GM12801 (cell line): ENCODE measurements at regions not wholly inside any gene's neighbourhood (a gene's known extent, or its start where the extent isn't known, plus 50 kb on each side); places are given as distances from the start of the nearest gene placed in this dataset.
A peak's percentile ranks its signal among the peaks of the same experiment; 100 is the strongest.

Experiments used
- CTCF ChIP-seq: IDR thresholded peaks from one replicate; pipeline ENCODE4 v1.5.1; 2011; ENCODE audit warnings: control low read depth; ENCODE audit not compliant: insufficient read length; ENCODE audit errors: extremely low read depth

GRCh38 chr5:107248066-107248695 is 422.6 kb downstream of the EFNA5 start:
- TF ChIP-seq CTCF: peak; percentile 84

GRCh38 chr5:107247427-107247826 is 423.3 kb downstream of the EFNA5 start:
- no peak for TF ChIP-seq CTCF

DNA sequence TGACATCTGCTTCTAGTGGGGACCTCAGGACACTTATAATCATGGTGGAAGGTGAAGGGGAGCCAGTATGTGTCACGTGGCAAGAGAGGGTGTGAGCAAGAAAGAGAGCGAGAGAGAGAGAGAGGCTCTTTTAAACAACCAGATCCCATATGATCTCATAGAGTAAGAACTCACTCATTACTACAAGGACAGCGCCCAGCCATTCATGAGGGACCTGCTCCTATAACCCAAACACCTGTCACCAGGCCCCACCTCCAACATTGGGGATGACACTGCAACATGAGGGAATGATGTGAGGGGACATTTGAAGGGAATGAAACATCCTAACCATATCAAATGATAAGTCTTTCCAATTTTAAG is 427.5 kb downstream of the EFNA5 start:
- TF ChIP-seq CTCF: no peak

DNA sequence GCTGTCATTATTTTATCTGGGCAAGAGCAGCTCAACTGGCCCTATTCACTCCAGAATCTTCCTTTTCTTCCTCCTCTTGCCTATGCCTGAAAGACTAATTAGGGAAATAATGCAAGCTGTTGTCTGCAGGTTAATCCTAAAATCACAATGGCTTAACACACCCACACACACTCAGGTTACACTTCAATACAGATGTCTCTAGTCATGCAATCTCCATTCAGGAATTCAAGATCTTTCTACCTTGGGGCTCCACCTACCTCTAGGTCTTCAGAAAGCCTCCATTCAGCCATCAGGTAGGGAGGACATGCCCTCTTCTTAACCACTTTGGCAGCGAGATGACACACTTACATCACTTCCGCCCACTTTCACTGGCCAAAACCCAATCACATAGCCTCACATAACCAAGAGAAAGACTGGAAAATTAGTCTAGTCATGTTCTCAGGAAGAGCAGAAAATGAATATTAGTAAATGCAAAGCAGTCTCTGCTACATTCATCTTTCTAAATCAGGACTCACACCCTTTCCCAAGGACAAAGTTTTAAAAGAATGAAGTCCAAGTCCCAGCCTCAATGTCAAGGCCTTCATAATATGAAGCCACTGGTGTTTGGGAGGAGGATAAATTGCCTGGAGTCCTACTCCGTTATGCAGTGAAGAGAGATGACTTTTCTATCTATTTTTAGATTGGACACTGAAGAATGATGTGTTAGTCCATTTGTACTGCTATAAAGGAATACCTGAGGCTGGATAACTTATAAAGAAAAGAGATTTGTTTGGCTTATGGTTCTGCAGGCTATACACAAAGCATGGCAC is 428.1 kb downstream of the EFNA5 start:
- no peak for TF ChIP-seq CTCF

DNA sequence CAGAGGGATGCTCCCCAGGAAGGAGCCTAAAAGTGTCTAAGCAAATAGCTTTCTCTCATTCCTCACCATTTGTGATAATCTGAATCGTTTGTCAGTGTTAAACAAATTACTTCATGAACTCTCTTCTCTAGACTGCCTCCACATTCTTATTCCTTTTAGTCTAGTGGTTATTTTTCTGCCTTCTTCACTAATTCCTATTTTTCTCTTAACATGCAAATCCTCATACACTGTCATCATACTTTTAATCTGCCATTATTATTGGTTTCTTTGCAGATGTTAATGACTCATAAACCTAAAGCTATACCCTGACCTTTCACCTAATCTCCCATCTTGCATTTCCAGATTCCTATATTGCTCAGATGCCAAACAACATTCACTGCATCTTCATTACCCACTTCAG is 428.9 kb downstream of the EFNA5 start:
- TF ChIP-seq CTCF: no peak

DNA sequence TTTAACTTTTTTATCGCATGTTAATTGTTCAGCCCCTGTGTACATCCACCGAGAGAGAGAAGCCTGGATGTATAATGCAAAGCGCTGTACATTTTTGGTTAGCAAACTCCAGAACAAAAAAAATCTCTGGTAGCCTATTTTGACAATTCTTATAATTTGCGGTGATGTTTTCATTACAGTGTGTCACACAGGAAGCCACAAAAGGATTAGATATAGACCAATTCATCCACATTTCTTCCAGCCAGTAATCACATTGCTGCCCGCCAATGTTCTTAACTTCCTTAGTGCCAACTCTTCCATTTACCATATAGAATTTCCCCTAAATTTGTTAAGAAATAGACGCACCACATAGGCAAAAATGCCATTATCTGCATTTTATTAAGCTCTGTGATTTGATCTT is 435.6 kb downstream of the EFNA5 start:
- no peak for TF ChIP-seq CTCF

GRCh38 chr5:107232788-107233187 is 437.9 kb downstream of the EFNA5 start:
- no peak for TF ChIP-seq CTCF
